D721Med (cell line): ENCODE measurements at regions not wholly inside any gene's neighbourhood (a gene's known extent, or its start where the extent isn't known, plus 50 kb on each side); places are given as distances from the start of the nearest gene placed in this dataset.

Experiments
- DNase-seq: peaks from one replicate; pipeline ENCODE4 v3.0.0; 2011; ENCODE audit warnings: low spot score; ENCODE audit not compliant: insufficient read length
- FAIRE-seq: peaks from 2 replicates; lab custom pipeline; 2011; peaks lifted over from hg19 to GRCh38; lab: Jason Lieb, UNC
- TF ChIP-seq, protein P1 (sequence below): IDR thresholded peaks from 2 replicates; pipeline ENCODE4 v1.5.1; 2012; ENCODE audit warnings: mild to moderate bottlenecking, control low read depth; ENCODE audit not compliant: insufficient read depth; ENCODE audit errors: missing control alignments

DNA sequence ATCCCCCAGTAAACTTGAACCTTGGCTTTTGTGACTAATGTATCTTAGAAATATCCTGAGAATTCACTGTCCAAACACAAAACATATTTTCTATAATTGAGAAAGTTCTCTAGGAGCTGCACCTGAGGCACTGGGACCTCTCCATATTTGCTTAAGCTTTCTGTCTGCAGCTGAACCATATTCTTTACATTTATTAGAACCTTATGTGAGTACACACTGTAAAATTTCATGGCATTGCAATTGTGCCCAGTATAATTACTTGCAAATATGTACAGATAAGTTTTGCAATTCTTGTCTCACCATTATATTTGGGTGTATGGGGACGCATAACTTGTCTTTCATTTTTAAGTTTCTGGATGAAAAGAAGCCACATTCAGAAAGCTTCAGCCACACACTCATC, 280.7 kb upstream of the KLHL1 start:
- no peak for FAIRE-seq
- TF ChIP-seq, protein P1, sequence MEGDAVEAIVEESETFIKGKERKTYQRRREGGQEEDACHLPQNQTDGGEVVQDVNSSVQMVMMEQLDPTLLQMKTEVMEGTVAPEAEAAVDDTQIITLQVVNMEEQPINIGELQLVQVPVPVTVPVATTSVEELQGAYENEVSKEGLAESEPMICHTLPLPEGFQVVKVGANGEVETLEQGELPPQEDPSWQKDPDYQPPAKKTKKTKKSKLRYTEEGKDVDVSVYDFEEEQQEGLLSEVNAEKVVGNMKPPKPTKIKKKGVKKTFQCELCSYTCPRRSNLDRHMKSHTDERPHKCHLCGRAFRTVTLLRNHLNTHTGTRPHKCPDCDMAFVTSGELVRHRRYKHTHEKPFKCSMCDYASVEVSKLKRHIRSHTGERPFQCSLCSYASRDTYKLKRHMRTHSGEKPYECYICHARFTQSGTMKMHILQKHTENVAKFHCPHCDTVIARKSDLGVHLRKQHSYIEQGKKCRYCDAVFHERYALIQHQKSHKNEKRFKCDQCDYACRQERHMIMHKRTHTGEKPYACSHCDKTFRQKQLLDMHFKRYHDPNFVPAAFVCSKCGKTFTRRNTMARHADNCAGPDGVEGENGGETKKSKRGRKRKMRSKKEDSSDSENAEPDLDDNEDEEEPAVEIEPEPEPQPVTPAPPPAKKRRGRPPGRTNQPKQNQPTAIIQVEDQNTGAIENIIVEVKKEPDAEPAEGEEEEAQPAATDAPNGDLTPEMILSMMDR, result no peak

GRCh38 chr13:70386919-70387318, 278.7 kb upstream of the KLHL1 start:
- TF ChIP-seq, protein P1, result no peak
- FAIRE-seq, result no peak
- DNase-seq, result no peak

More for the DNA sequence above, 280.7 kb upstream of the KLHL1 start:
- DNase-seq, result no peak

DNA sequence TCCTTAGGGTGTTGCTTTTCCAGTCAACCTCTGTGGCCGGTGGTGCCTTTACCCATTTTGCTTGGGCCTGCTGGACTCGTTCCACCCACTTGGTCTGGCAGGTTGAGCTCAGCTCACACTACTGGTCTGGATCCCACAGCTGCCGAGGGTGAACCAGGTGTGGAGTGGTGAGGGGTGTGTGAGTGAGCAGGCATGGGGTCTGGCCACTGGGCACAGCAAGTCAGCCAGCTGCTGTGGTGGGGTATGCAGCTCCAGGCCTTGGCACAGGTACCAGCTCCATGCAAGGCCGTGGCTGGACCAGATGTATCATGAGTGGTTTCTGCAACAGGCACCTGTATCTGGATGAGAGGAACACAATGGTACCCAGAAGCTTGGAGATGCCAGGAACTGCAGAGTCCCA, 277.6 kb upstream of the KLHL1 start:
- no peak for FAIRE-seq
- TF ChIP-seq, protein P1, result no peak

DNA sequence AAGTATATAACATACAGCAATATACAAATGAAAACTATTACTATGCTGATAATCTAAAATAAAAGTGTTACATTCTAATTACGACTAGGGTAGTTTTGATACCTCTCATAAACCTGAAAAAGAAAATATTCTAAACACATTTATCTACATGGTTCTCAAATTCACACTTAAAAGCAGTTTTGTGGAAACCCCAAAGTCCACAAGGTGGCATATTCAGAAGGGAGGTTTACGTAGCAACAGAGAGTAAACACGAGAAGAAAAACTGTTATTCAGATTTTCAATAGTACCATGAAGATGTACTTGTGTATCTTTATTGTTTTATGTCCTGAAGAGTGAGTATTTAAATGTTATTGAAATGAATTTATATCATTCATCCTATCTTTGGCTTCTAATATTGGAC, 275.9 kb upstream of the KLHL1 start:
- TF ChIP-seq, protein P1, result no peak
- FAIRE-seq (no peak), DNase-seq (no peak)

More for the DNA sequence above, 277.6 kb upstream of the KLHL1 start:
- no peak for DNase-seq

DNA sequence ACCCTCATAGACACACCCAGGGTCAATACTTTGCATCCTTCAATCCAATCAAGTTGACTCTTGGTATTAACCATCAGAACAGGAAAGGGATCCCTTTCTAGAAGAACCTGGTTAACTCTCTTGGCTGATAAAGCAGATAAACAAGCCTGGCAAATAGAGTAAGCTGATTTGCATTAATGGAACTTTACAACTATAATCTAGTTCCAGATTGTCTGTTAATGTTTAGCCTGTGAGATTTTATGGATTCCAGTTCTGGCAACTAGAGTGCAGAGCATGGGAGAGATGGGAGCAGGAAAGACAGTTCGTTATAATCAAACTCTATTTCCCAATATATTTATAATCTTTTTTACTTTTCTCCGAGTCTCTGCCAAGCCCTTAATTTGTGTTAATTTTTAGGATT, 272.6 kb upstream of the KLHL1 start:
- TF ChIP-seq, protein P1, result no peak
- DNase-seq (no peak), FAIRE-seq (no peak)

- TF ChIP-seq, protein P1, result no peak
- FAIRE-seq, result peak; percentile 53
- no peak for DNase-seq
Measured at GRCh38 chr13:70375718-70376117, 267.5 kb upstream of the KLHL1 start.

DNA sequence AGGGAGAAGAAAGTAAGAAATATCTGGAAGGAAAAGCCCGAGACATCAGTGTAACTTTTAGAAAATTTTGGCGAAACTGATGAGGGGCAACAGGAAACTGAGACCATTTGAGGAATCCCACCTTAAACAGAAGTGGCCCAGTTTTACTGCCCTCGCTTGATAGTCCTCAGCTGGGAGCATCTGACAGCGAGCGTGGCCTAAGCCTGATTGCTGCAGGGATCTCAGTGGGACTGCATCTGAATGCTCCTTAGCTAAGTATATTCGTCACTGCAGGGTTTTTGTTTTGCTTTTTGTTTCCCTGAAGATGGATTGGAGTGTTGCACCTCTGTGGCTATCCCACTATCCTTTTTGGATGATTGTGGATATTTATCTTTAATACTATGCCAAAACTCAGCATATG, 262.7 kb upstream of the KLHL1 start:
- FAIRE-seq (no peak), DNase-seq (no peak)
- TF ChIP-seq, protein P1, result no peak
